ENCODE measurements at regions not wholly inside any gene's neighbourhood (a gene's known extent, or its start where the extent isn't known, plus 50 kb on each side); places are given as distances from the start of the nearest gene placed in this dataset.
"Not testable (repeated sequence)": the region's sequence is repeated elsewhere in the genome, so short reads cannot be mapped to it uniquely, and the experiment has no call there.

DNA sequence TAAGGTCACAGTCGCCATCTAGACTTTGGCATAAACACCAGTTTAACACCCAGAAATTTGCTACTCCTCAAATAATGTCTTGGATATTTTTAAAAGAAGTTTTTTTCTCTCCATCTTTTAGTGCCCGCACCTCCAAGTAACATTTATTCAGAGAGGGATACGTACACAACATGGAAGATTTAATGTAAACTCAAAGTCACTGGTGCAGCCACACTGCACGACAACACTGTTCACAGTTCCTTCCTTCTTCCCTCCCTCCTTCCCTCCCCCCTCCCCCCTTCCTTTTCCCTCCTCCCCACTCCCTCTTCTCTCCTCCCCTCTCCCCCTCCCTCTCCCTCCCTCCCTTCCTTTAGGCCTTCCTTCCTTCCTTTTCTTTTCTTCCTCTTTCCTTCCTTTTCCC is 56.5 kb downstream of the NPPC start:
- Mint-ChIP-seq H3K27me3 (ENCODE audit: unreplicated experiment) (peaks cover 5% of the 10 kb centered on the region), H3K9me3 (ENCODE audit: unreplicated experiment) (peaks cover 11% of the 10 kb centered on the region), H3K27ac (ENCODE audit: unreplicated experiment) (peak overlapping the region; percentile 86), H3K4me3 (ENCODE audit: unreplicated experiment) (peak overlapping the region; percentile 59), H3K36me3 (ENCODE audit: low read depth, unreplicated experiment) (peaks cover 4% of the 10 kb centered on the region), H3K4me1 (ENCODE audit: unreplicated experiment) (peaks cover 2% of the 10 kb centered on the region)
- no peak for DNase-seq (ENCODE audit: low spot score)
- TF ChIP-seq, protein P1, sequence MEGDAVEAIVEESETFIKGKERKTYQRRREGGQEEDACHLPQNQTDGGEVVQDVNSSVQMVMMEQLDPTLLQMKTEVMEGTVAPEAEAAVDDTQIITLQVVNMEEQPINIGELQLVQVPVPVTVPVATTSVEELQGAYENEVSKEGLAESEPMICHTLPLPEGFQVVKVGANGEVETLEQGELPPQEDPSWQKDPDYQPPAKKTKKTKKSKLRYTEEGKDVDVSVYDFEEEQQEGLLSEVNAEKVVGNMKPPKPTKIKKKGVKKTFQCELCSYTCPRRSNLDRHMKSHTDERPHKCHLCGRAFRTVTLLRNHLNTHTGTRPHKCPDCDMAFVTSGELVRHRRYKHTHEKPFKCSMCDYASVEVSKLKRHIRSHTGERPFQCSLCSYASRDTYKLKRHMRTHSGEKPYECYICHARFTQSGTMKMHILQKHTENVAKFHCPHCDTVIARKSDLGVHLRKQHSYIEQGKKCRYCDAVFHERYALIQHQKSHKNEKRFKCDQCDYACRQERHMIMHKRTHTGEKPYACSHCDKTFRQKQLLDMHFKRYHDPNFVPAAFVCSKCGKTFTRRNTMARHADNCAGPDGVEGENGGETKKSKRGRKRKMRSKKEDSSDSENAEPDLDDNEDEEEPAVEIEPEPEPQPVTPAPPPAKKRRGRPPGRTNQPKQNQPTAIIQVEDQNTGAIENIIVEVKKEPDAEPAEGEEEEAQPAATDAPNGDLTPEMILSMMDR (IDR thresholded peaks at IDR 0.05; ENCODE audit: unreplicated experiment), result no peak

DNA sequence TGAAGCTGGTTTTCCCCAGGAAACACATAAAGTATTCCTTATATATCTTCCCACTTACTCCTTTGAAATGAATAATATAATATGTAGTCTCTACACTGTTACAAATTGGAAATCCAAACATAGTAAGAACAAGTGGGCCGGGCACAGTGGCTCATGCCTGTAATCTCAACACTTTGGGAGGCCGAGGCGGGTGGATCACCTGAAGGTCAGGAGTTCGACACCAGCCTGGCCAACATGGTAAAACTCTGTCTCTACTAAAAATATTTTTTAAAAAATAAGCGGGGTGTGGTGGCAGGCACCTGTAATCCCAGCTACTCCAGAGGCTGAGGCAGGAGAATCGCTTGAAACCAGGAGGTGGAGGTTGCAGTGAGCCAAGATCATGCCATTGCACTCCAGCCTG is 57.2 kb downstream of the NPPC start:
- peaks cover 11% of the 10 kb centered on the region for H3K9me3 Mint-ChIP-seq (ENCODE audit: unreplicated experiment)
- DNase-seq (ENCODE audit: low spot score), result not testable (repeated sequence)

DNA sequence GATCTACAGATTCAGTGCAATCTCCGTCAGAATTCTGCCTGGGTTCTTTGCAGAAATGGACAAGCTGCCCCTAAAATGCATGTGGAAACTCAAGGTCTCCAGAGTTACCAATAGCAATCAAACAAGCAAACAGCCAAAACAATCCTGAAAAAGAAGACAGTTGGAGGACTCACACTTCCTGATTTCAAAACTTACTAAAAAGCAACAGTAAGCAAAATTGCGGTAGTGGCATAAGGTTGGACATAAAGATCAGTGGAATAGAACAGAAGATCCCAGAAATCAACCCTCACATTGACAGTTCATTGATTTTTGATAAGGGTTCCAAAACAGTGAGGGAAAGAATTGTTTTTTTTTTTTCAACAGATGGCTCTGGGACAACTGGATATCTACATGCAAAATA is 59.7 kb downstream of the NPPC start:
- Mint-ChIP-seq H3K4me3 (ENCODE audit: unreplicated experiment) (no peak overlapping the region), H3K9me3 (ENCODE audit: unreplicated experiment) (peaks cover 11% of the 10 kb centered on the region)
- TF ChIP-seq, protein P1 (IDR thresholded peaks at IDR 0.05; ENCODE audit: unreplicated experiment), result no peak

More for the DNA sequence above, 57.2 kb downstream of the NPPC start:
- H3K4me1 Mint-ChIP-seq (ENCODE audit: unreplicated experiment); H3K27me3 Mint-ChIP-seq (ENCODE audit: unreplicated experiment); H3K27ac Mint-ChIP-seq (ENCODE audit: unreplicated experiment); H3K4me3 Mint-ChIP-seq (ENCODE audit: unreplicated experiment); H3K36me3 Mint-ChIP-seq (ENCODE audit: low read depth, unreplicated experiment): not testable (repeated sequence)

DNA sequence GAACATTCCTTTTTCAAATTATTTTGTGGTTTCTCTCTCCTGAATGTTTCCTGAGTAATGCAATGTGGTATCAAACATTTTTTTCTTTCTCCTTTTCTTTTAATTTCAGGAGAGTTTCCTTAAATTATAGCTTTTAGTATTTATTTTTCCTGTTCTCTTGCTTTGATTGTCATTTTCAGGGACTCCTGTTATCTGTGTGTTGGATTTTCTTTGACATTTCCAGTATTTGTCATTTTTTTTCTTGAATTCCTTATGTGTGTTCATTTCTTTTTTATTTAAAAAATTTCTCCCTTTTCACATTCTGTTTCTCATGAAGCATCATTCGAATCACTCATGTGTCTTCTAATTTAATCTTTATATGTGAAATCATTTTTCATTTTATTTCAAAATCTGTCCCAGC is 61.0 kb downstream of the NPPC start:
- no peak for DNase-seq (ENCODE audit: low spot score)
- Mint-ChIP-seq H3K27ac (ENCODE audit: unreplicated experiment) (no peak overlapping the region), H3K4me1 (ENCODE audit: unreplicated experiment) (peaks cover 2% of the 10 kb centered on the region), H3K27me3 (ENCODE audit: unreplicated experiment) (peaks cover 2% of the 10 kb centered on the region), H3K36me3 (ENCODE audit: low read depth, unreplicated experiment) (peaks cover 4% of the 10 kb centered on the region), H3K9me3 (ENCODE audit: unreplicated experiment) (peaks cover 5% of the 10 kb centered on the region), H3K4me3 (ENCODE audit: unreplicated experiment) (no peak overlapping the region)
- TF ChIP-seq, protein P1 (IDR thresholded peaks at IDR 0.05; ENCODE audit: unreplicated experiment), result no peak

More for the DNA sequence above, 59.7 kb downstream of the NPPC start:
- H3K27me3 Mint-ChIP-seq (ENCODE audit: unreplicated experiment), result peaks cover 2% of the 10 kb centered on the region
- H3K36me3 Mint-ChIP-seq (ENCODE audit: low read depth, unreplicated experiment), result peaks cover 4% of the 10 kb centered on the region
- H3K4me1 Mint-ChIP-seq (ENCODE audit: unreplicated experiment), result peaks cover 2% of the 10 kb centered on the region
- H3K27ac Mint-ChIP-seq (ENCODE audit: unreplicated experiment), result no peak overlapping the region
- DNase-seq (ENCODE audit: low spot score), result no peak

DNA sequence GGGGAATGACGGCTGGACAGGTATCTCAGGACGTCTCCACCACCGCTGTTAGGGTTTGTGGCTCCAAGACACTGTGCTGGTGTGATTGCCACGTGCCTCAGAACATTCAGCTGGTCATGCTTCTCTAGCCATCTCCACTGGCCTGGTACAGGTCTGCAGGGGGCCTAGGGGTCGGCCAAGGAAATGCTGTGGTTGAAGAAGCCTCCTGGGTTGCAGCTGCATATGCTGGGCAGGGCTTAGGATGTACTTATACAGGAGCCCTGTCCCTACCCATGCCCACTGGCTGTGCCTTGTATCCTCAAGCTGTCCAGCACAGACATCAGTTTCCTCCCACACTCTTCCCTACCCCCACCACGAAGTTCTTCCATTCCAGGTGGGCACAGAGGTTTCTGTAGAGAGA is 64.1 kb downstream of the NPPC start:
- Mint-ChIP-seq H3K4me3 (ENCODE audit: unreplicated experiment) (no peak overlapping the region), H3K27me3 (ENCODE audit: unreplicated experiment) (no peaks in the 10 kb centered on the region), H3K36me3 (ENCODE audit: low read depth, unreplicated experiment) (no peaks in the 10 kb centered on the region), H3K9me3 (ENCODE audit: unreplicated experiment) (no peaks in the 10 kb centered on the region), H3K4me1 (ENCODE audit: unreplicated experiment) (no peaks in the 10 kb centered on the region), H3K27ac (ENCODE audit: unreplicated experiment) (no peak overlapping the region)
- TF ChIP-seq, protein P1 (IDR thresholded peaks at IDR 0.05; ENCODE audit: unreplicated experiment), result no peak
- no peak for DNase-seq (ENCODE audit: low spot score)

Measured in endothelial cell (in vitro differentiated cells).